Choroid plexus epithelial cell (primary cell): ENCODE measurements at regions not wholly inside any gene's neighbourhood (a gene's known extent, or its start where the extent isn't known, plus 50 kb on each side); places are given as distances from the start of the nearest gene placed in this dataset.

ENCODE experiments used
- DNase-seq: peaks from one replicate; pipeline ENCODE4 v3.0.0-alpha.2; 2010; ENCODE audit warnings: low read depth
- H3K4me3 ChIP-seq: 2 replicates; pipeline ENCODE4 v1.5.1; 2011; ENCODE audit warnings: low read depth, mild to moderate bottlenecking, control low read depth, low read length, moderate library complexity
- CTCF ChIP-seq: conservative IDR thresholded peaks from 2 replicates; pipeline ENCODE4 v1.5.1; 2011; ENCODE audit warnings: low read depth, mild to moderate bottlenecking, control low read depth, inconsistent platforms, low read length, moderate library complexity

- H3K4me3 ChIP-seq: no peak overlapping the region
Observed at GRCh38 chr7:85449478-85449877, 262.6 kb upstream of the SEMA3D start.

DNA sequence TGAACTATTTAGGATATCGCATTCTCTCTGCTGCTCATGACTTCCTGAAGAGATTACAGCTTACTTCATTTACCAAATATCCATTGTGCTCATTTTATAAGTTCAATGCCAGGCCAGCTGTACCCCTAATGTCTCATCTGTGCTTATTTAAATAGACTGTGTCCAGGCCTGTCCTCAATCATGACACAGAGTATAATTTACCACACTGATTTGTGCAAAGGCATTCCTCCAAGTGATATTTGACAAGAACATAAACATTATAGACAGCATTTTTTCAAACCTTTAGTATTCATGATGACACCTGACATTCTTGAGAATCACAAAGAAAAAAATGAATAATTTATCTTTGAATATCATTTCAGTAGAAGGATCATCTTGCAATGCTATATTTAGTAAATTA lies 260.1 kb upstream of the SEMA3D start:
- no peak for TF ChIP-seq CTCF
- no peak overlapping the region for H3K4me3 ChIP-seq

More at GRCh38 chr7:85449478-85449877, 262.6 kb upstream of the SEMA3D start:
- TF ChIP-seq CTCF: no peak
- DNase-seq: no peak

GRCh38 chr7:85426487-85426960 lies 239.7 kb upstream of the SEMA3D start:
- no peak overlapping the region for H3K4me3 ChIP-seq
- DNase-seq: peak; percentile 32

More for the DNA sequence above, 260.1 kb upstream of the SEMA3D start:
- DNase-seq: no peak

DNA sequence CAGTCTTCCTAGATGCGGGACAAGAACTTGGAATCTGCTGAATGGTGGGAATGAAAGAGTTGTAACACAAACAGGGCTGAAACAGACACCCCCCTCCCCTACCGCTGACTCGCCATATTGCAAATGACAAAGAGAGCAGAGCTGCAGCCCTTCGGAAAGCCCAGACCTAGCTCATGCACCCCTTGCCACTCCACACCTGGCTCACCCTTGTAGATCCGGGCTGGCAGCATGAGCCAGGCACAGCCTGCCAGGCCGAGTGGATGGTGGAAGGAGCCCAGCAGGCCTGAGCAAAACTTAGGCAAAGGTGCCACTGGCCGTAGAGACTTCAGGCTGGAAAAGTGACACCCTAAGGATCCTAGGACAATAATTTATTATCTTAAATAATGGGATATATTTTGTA lies 237.4 kb upstream of the SEMA3D start:
- DNase-seq: no peak
- TF ChIP-seq CTCF: no peak
- no peak overlapping the region for H3K4me3 ChIP-seq

More at GRCh38 chr7:85426487-85426960, 239.7 kb upstream of the SEMA3D start:
- TF ChIP-seq CTCF: no peak

DNA sequence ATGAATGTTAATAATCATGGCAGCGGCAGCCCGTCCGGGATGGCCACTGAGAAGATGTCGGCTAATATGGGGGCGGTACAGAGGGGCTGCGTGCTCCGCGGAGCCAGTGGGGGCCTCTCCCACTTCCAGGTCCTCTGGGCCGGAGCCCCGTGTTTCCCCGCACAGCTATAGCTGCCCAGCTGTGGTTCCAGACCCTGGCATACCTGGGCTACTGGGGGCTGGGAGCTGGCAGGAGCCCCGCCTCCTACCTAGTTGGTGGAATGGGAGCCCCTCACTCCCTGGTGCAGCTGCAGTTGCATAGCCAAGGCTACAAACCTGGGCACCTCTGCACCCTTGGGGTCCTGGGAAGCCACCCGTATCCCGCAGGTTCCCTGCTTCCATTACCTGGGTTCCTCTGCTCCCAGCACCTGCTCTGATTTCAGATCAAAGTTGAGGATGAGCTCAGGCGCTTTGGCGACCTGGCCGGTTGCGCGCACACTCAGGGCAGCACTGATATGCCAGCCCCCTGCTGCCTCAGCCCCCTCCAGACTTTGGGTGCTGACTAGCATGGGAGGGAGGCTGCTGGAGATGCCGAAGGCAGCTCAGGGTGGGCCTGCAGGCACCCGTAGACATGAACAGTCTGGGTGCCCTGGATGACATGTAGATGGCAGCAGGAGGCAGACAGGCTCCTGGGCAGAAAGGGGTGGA lies 236.5 kb upstream of the SEMA3D start:
- DNase-seq: no peak
- no peak overlapping the region for H3K4me3 ChIP-seq
- no peak for TF ChIP-seq CTCF

GRCh38 chr7:85415743-85416142 lies 228.9 kb upstream of the SEMA3D start:
- TF ChIP-seq CTCF: no peak
- no peak for DNase-seq
- no peak overlapping the region for H3K4me3 ChIP-seq

DNA sequence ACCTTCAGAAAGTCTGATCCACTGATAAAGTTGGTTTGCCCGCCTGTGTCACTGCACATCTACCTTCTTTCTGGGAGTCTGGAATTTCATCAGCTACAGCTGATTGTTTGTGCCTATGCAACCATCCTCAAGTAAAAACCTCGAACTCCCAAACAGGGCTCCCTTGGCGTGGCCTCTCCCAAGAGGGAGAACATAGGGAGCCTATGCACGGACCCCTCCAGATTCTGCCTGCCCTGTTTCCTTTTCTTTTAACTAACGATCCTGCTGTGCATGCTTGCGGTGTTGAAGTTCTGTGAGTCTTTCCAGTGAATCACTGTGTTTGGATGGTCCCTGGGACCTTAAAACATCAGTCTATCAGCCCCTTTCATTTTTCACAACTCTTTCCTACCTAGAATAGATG lies 226.9 kb upstream of the SEMA3D start:
- no peak for DNase-seq
- no peak overlapping the region for H3K4me3 ChIP-seq
- no peak for TF ChIP-seq CTCF
